Fibroblast of lung (primary cell): ENCODE measurements at regions not wholly inside any gene's neighbourhood (a gene's known extent, or its start where the extent isn't known, plus 50 kb on each side); places are given as distances from the start of the nearest gene placed in this dataset.

ENCODE experiments used
- EZH2 ChIP-seq: IDR thresholded peaks from 2 replicates; pipeline ENCODE4 v1.5.1; 2012; ENCODE audit warnings: low read length, control low read depth, mild to moderate bottlenecking; ENCODE audit errors: missing control alignments
- TF ChIP-seq, protein P1 (sequence below), 2 donors: IDR thresholded peaks in 1 of 2; conservative IDR thresholded peaks in 1 of 2; 1 replicate in 1 of 2; 2 replicates in 1 of 2; pipeline ENCODE4 v1.5.1; 2011 to 2012; ENCODE audit warnings: low read length in 2 of 2, control low read depth in 1 of 2, inconsistent platforms in 1 of 2, low read depth in 1 of 2, mild to moderate bottlenecking in 1 of 2

DNA sequence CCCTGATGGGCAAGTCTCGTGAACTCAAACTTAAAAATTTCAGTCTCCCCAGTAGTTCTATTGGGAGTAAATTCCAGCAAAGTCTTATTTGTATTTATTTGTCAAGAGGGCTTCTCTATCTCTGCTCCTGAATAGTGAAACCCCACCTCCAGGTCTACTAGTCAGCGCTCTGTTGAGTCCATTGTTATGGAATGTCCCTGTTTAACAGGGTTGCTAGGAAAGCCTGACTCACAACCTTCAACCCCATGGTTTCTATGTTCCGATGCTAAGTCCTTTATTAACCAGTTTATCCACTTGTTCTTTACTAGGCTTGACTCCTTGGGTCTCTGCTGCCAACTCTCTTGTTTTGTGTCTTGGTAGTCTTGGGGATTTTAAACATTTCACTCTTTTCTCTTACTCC is 250.7 kb upstream of the MYOCD start:
- TF ChIP-seq, protein P1, sequence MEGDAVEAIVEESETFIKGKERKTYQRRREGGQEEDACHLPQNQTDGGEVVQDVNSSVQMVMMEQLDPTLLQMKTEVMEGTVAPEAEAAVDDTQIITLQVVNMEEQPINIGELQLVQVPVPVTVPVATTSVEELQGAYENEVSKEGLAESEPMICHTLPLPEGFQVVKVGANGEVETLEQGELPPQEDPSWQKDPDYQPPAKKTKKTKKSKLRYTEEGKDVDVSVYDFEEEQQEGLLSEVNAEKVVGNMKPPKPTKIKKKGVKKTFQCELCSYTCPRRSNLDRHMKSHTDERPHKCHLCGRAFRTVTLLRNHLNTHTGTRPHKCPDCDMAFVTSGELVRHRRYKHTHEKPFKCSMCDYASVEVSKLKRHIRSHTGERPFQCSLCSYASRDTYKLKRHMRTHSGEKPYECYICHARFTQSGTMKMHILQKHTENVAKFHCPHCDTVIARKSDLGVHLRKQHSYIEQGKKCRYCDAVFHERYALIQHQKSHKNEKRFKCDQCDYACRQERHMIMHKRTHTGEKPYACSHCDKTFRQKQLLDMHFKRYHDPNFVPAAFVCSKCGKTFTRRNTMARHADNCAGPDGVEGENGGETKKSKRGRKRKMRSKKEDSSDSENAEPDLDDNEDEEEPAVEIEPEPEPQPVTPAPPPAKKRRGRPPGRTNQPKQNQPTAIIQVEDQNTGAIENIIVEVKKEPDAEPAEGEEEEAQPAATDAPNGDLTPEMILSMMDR (conservative IDR thresholded peaks at IDR 0.05 in 1 of 2, IDR thresholded peaks at IDR 0.05 in 1 of 2; ENCODE audit: low read depth in 1 of 2, low read length in 2 of 2): no peak
- no peak for TF ChIP-seq EZH2
